Skin of body (tissue), 1 donor: ENCODE measurements at regions not wholly inside any gene's neighbourhood (a gene's known extent, or its start where the extent isn't known, plus 50 kb on each side); places are given as distances from the start of the nearest gene placed in this dataset.

Experiments used
- DNase-seq: peaks from one replicate; lab custom pipeline; 2025; lab: John Stamatoyannopoulos, UW

- no peak for DNase-seq
Measured at GRCh38 chr21:18191139-18191538, 53.5 kb upstream of the CHODL start.

GRCh38 chr21:18178509-18178908 is 66.1 kb upstream of the CHODL start:
- no peak for DNase-seq

- DNase-seq: no peak
Measured at GRCh38 chr21:18174370-18174769, 70.3 kb upstream of the CHODL start.

GRCh38 chr21:18170829-18171228 is 73.8 kb upstream of the CHODL start:
- DNase-seq: no peak

- DNase-seq: no peak
Measured at GRCh38 chr21:18170221-18170620, 74.4 kb upstream of the CHODL start.

GRCh38 chr21:18168108-18168507 is 76.5 kb upstream of the CHODL start:
- DNase-seq: no peak

GRCh38 chr21:18164933-18165332 is 79.7 kb upstream of the CHODL start:
- no peak for DNase-seq

- no peak for DNase-seq
Measured at GRCh38 chr21:18164483-18164882, 80.2 kb upstream of the CHODL start.

- DNase-seq: no peak
Measured at GRCh38 chr21:18163956-18164355, 80.7 kb upstream of the CHODL start.

- no peak for DNase-seq
Measured at GRCh38 chr21:18161841-18162240, 82.8 kb upstream of the CHODL start.

GRCh38 chr21:18157406-18157805 is 87.2 kb upstream of the CHODL start:
- no peak for DNase-seq

- no peak for DNase-seq
Measured at GRCh38 chr21:18155508-18156193, 89.0 kb upstream of the CHODL start.

GRCh38 chr21:18153063-18153462 is 91.6 kb upstream of the CHODL start:
- DNase-seq: no peak

- DNase-seq: no peak
Measured at GRCh38 chr21:18152371-18152770, 92.3 kb upstream of the CHODL start.

GRCh38 chr21:18151046-18151445 is 93.6 kb upstream of the CHODL start:
- no peak for DNase-seq

- no peak for DNase-seq
Measured at GRCh38 chr21:18148401-18148800, 96.2 kb upstream of the CHODL start.

- no peak for DNase-seq
Measured at GRCh38 chr21:18147678-18148077, 97.0 kb upstream of the CHODL start.

- DNase-seq: no peak
Measured at GRCh38 chr21:18146820-18147219, 97.8 kb upstream of the CHODL start.

GRCh38 chr21:18144339-18144738 is 100.3 kb upstream of the CHODL start:
- DNase-seq: no peak

GRCh38 chr21:18142655-18143054 is 102.0 kb upstream of the CHODL start:
- no peak for DNase-seq

- DNase-seq: peak; percentile 30
Measured at GRCh38 chr21:18138507-18138906, 106.1 kb upstream of the CHODL start.

- peak; percentile 32 for DNase-seq
Measured at GRCh38 chr21:18129526-18129925, 115.1 kb upstream of the CHODL start.

GRCh38 chr21:18118566-18118965 is 126.1 kb upstream of the CHODL start:
- DNase-seq: no peak

- peak; percentile 49 for DNase-seq
Measured at GRCh38 chr21:18117176-18117575, 127.5 kb upstream of the CHODL start.
